GM19193 (cell line): ENCODE measurements at regions not wholly inside any gene's neighbourhood (a gene's known extent, or its start where the extent isn't known, plus 50 kb on each side); places are given as distances from the start of the nearest gene placed in this dataset.

ENCODE experiments used
- POLR2A ChIP-seq: IDR thresholded peaks from 4 replicates; pipeline ENCODE4 v1.6.1; 2011; ENCODE audit not compliant: insufficient read depth, insufficient read length; ENCODE audit errors: extremely low read depth

GRCh38 chr4:112823606-112824005, 186.7 kb downstream of the LARP7 start:
- no peak for TF ChIP-seq POLR2A

- no peak for TF ChIP-seq POLR2A
Observed at GRCh38 chr4:112830753-112831386, 193.9 kb downstream of the LARP7 start.

- no peak for TF ChIP-seq POLR2A
Observed at GRCh38 chr4:112832493-112832892, 195.6 kb downstream of the LARP7 start.

GRCh38 chr4:112836895-112837294, 200.0 kb downstream of the LARP7 start:
- TF ChIP-seq POLR2A: no peak

GRCh38 chr4:112840061-112840460, 203.1 kb downstream of the LARP7 start:
- no peak for TF ChIP-seq POLR2A

- no peak for TF ChIP-seq POLR2A
Observed at GRCh38 chr4:112840619-112841018, 203.7 kb downstream of the LARP7 start.

GRCh38 chr4:112842513-112842912, 205.6 kb downstream of the LARP7 start:
- no peak for TF ChIP-seq POLR2A

GRCh38 chr4:112845386-112845785, 204.1 kb upstream of the ANK2 start:
- TF ChIP-seq POLR2A: no peak

- TF ChIP-seq POLR2A: no peak
Observed at GRCh38 chr4:112847045-112847444, 202.4 kb upstream of the ANK2 start.

GRCh38 chr4:112847781-112848180, 201.7 kb upstream of the ANK2 start:
- no peak for TF ChIP-seq POLR2A

- no peak for TF ChIP-seq POLR2A
Observed at GRCh38 chr4:112848911-112849310, 200.5 kb upstream of the ANK2 start.

- TF ChIP-seq POLR2A: no peak
Observed at GRCh38 chr4:112852601-112853000, 196.9 kb upstream of the ANK2 start.

- no peak for TF ChIP-seq POLR2A
Observed at GRCh38 chr4:112853662-112854256, 195.7 kb upstream of the ANK2 start.

- TF ChIP-seq POLR2A: no peak
Observed at GRCh38 chr4:112854420-112854819, 195.0 kb upstream of the ANK2 start.

- TF ChIP-seq POLR2A: no peak
Observed at GRCh38 chr4:112855058-112855457, 194.4 kb upstream of the ANK2 start.

GRCh38 chr4:112857461-112857860, 192.0 kb upstream of the ANK2 start:
- no peak for TF ChIP-seq POLR2A

- no peak for TF ChIP-seq POLR2A
Observed at GRCh38 chr4:112858751-112859150, 190.7 kb upstream of the ANK2 start.
